Fibroblast of skin of right quadriceps (primary cell): ENCODE measurements at regions not wholly inside any gene's neighbourhood (a gene's known extent, or its start where the extent isn't known, plus 50 kb on each side); places are given as distances from the start of the nearest gene placed in this dataset.
A peak's percentile ranks its signal among the peaks of the same experiment; 100 is the strongest.
"Not testable (repeated sequence)": the region's sequence is repeated elsewhere in the genome, so short reads cannot be mapped to it uniquely, and the experiment has no call there.

Source experiments
- DNase-seq: peaks from one replicate; pipeline ENCODE4 v3.0.0-alpha.2; 2013

DNA sequence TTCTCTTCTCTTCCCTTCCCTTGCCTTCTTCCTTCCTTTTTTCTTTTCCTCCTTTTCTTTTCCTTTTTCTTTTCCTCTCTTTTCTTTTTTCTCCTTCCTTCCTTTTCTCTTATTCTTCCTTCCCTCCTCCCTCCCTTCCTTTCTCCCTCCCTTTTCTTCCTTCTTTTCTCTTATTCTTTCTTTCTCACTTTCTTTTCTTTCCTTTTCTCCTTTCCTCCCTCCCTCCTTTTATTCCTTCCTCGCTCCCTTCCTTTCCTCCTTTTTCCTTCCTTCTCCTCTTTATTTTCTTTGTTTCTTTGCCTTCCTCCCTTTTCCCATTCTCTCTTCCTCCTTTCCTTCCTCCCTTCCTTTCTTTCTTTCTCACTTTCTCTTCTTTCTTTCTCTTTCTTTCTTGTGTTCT, 146.1 kb downstream of the ZNF92 start:
- not testable (repeated sequence) for DNase-seq

DNA sequence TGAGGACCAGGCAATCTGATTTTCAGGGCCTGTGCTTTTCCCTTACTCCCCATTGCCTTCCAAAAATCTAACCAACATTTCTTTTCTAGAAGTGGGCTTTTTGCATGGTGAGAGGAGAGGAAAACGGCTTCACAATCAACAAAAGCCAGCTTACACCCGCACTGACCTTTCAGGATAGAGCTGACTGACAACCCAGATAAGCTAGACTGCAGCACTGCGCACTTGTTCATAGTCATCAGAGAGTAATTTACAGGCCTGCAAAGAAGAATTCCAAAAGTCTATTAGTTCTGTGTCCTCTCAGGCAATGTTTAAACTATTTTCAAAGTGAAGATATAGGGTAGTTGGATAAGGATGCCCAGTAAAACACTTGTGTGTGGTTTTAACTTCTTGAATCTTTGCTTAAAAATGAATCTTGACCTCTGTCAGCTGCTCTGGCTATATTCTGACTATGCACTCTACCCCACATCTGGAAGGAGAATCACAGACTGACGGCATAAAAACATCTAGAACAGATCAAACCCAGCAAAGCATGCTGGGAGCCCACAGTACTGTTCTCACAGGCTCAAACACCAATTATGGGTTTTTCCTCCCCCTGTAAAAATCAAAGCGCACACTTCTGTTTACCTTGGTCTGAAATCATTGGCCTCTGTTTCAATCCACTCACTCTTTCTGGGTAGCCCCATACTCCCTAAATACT, 172.0 kb downstream of the ZNF92 start:
- DNase-seq = not testable (repeated sequence)

DNA sequence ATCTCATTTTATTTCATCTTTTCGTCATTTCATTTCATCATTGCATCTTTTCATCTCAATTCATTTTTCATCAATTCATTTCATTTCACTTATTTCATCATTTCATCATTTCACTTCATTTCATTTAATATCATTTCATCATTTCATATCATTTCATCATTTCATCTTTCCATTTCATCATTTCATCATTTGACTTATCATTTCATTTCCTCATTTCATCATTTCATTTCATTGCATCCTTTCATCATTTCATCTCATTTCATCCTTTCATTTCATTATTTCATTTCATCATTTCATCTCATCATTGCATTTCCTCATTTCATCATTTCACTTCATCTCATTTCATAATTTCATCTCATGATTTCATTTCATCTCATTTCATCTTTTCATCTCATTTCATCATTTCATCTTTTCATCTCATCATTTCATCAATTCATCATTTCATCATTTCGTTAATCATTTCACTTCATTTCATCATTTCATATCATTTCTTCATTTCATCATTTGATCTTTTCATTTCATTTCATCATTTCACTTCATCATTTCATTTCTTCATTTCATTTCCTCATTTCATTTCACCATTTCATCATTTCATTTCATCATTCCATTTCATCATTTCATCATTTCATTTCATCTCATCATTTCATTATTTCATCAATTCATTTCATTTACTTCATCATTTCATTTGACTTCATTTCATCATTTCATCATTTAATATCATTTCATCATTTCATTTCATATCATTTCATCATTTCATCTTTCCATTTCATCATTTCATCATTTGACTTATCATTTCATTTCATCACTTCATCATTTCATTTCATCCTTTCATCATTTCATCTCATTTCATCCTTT, 176.2 kb downstream of the ZNF92 start:
- not testable (repeated sequence) for DNase-seq

DNA sequence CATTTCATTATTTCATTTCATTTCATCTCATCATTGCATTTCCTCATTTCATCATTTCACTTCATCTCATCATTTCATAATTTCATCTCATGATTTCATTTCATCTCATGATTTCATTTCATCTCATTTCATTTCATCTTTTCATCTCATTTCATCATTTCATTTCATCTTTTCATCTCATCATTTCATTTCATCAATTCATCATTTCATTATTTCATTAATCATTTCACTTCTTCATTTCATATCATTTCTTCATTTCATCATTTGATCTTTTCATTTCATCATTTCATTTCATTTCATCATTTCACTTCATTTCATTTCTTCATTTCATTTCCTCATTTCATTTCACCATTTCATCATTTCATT, 176.8 kb downstream of the ZNF92 start:
- not testable (repeated sequence) for DNase-seq

DNA sequence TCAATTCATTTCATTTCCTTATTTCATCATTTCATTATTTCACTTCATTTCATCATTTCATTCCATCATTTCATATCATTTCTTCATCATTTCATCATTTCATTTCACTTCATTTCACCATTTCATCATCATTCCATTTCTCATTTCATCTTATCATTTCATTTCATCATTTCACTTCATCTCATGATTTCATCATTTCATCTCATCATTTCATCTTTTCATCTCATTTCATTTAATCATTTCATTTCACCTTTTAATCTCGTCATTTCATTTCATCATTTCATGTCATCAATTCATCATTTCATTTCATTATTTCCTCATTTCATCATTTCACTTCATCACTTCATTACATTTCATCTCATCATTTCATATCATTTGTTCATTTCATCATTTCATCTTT, 177.4 kb downstream of the ZNF92 start:
- DNase-seq = not testable (repeated sequence)

DNA sequence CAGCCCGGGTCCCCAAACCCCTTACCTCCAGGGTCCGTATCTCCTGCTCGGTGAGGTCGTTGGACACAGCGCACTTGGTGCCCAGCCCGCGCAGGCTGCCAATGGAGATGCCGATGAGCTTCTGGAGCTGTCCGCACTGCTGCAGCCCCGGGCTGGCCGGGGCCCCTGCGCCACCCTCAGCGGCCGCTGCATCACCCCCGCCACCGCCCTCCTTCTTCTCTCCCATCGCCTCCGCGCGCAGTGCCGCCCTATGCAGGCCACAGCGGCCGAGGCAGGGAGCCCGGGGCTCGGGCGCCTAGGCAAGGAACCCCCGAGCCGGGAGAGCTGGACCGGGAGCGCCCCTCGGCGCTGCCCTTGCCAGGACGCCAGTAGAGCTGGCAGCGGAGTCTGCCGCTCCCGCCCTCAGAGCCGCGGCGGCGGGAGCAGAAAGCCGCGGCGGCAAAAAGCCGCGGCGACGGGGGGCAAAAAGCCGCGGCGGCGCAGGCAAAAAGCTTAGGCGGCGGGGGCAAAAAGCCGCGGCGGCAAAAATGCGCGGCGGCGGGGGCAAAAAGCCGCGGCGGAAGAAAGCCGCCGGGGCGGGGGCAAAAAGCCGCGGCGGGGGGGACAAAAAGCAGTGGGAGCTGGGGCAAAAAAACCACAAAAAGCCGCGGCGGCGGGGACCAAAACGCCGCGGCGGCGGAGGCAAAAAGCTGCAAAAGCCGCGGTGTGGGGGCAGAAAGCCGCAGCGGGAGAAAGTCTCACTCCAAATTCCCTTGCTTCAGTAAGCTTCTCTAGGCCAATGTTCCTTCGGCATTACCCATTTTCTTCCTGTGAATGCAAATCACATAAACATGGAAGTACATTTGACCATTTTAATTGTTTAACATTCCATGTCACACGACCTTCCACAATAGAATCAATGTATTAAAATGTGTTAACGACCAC, 181.2 kb downstream of the ZNF92 start:
- not testable (repeated sequence) for DNase-seq

DNA sequence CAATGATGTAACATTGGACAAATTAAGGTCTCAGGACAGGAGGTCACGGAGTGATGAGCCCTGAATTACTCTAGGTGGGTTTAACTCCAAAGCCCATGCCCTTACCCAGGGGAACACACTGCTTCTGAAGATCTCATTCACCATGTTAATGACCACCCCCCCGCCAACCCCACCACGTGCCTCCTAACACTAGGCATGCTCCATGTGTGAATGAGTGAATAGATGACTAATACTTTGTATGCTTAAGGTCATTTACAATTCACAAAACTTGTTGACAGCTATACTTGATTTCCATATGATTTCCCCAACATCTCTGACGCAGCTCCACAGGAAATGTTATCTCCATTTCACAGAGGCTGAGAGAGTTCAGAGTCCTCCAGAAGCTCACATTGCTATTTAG, 184.9 kb downstream of the ZNF92 start:
- peak; percentile 23 for DNase-seq

DNA sequence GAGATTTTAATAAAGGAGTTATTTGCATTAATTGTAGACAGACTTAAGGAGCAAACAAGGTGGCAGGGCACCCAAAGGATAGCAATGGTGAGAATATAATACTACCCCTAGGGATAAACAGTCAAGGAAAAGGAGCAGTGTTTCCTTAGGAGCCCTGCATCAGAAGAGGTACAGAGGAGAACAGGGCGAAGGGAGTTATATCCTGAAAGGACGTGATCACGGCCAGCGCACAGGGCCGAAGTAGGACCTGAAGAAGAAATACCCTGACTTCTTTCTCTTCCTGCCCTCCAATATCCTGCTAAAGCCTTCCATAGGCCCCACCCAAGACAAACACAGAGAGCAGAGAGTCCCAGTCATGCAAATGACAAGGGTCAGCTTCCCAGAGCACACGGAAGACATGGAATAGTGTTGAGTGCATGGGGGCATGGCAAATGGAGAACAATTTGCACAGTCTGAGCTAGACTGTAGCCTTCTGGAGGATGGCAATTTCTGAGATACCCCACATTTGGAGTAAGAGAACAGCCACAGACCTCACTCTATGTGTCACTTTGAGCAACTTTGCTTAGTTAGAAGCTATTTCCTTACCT, 188.2 kb downstream of the ZNF92 start:
- DNase-seq = not testable (repeated sequence)

DNA sequence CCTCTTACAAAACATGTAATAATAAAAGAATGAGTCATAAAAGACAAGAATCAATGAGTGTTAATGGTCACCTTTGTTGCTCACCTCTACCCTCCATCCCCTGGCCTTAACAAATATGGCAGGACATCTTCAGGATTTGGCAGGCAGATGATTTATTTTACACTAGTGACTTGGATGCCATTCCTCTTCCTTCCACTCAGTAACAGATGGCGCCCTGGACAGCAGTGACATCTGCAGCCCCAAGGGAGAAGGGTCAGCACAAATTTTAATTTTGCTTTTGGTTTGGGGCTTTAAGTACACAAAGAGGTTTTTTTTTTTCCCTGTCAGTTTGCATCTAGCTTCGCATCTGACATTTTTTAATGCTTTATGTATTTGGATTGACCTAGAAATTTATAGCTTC, 188.9 kb downstream of the ZNF92 start:
- not testable (repeated sequence) for DNase-seq

DNA sequence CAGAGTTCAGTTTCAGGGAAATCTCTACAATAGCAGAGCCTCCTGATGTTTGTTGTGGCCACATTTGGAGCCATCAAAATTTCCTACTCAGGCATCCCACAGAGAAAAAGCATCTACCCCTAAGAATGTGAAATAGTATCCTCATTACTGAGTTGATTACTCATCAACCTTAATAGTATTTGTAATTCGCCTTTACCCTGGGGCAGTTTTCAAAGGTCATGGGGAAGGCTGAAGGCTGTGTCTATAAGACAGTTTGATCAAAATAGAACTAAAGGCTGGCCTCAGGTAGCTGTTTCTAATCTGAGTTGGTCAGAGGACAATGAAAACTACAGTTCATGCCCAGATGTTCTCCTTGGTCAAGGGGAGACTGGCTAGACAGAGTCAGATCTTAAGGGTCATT, 189.7 kb downstream of the ZNF92 start:
- DNase-seq = not testable (repeated sequence)

DNA sequence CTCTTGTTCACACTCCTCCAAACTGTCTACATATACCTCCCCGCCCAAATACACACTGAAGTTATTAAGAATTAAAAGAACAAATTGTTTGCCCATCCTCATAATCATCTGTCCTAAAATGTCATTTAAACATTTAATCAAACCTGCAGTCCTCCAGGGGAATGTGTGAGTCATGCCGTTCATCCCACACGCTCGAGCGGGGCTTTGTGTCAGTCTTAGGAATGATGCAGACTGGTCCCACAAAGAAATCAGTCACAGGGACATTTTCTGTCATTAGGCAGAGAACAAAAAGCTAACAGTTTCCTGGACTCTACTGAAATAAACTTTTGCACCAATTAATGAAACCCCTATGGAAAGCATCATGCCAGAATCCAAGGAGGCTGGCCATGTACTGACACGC, 194.6 kb downstream of the ZNF92 start:
- DNase-seq = not testable (repeated sequence)

DNA sequence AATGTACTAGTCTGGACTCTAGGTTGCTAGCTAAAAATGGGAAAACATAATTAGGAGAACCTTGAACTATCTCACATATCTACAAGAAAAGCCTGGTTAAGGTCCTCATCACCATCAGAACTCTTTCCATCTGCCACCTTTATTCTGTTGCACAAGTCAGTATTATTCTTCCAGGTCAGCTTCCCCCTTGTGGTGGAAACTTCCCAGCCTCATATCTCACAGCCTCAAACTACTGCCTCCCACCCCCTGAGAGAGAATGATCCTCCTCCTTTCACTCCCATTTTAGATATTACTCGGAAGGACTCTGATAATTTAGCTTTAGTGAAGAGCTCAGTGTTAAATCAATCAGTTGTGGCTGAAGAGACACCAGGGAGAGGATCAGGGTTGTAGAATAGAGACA, 197.3 kb downstream of the ZNF92 start:
- DNase-seq = not testable (repeated sequence)

DNA sequence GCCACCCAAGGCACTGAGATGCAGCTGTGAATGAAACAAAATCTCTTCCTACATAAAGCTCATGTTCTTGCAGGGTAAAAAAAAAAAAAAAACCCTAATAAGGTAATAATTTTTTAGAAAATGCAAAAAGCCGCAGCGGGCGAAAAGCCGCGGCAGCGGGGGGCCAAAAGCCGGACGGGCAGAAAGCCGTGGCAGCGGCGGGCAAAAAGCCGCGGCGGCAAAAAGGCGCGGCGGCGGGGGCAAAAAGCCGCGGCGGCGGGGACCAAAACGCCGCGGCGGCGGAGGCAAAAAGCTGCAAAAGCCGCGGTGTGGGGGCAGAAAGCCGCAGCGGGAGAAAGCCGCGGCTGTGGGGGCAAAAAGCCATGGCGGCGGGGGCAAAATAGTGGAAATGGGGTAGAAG, 198.9 kb downstream of the ZNF92 start:
- not testable (repeated sequence) for DNase-seq

DNA sequence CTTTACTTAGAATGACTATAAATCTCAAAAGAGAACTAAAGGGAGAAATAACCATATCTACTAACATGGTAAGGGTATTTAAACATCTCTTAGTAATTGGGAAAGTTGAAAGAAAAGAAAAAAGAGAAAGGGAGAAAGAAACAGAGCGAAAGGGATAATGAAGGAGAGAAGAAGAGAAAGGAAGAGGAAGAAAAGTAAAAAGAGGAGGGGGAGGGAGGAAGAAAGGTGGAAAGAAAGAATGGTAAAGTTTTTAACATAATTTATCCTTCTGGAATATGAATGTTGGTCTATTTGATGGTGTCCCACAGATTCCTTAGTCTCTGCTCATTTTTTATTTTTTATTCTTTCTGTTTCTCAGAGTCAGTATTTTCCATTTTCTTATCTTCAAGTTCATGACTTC, 202.7 kb downstream of the ZNF92 start:
- DNase-seq = not testable (repeated sequence)

DNA sequence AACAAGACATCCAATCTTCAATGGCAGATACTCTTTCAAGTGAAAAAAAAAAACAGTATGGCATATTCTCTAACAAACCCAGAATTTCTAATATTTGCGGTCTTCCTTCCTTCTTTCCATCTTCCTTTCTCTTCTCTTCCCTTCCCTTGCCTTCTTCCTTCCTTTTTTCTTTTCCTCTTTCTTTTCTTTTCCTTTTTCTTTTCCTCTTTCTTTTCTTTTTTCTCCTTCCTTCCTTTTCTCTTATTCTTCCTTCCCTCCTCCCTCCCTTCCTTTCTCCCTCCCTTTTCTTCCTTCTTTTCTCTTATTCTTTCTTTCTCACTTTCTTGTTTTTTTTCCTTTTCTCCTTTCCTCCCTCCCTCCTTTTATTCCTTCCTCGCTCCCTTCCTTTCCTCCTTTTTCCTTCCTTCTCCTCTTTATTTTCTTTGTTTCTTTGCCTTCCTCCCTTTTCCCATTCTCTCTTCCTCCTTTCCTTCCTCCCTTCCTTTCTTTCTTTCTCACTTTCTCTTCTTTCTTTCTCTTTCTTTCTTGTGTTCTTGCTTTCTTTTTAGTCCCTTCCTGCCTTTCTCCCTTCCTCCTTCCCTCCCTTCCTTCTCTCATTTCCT, 209.0 kb downstream of the ZNF92 start:
- DNase-seq = not testable (repeated sequence)

DNA sequence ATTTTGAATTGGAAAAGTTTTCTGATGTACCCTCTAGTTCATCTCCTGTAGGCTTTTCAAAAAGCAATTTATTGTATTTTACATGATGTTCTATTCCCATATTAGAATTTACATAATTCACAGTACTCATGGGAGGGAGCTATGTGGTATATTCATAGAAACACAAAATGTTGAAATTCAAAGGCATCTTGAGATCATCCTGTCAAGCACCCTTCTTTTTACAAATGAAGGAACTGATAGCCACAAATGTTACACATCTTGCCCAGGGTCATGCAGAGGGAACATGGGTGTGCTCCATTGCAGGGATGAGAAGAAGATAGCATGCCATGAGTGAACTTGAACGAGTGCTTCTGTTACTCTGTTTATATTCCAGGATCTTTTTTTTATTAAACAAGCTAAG, 228.8 kb downstream of the ZNF92 start:
- DNase-seq = not testable (repeated sequence)

DNA sequence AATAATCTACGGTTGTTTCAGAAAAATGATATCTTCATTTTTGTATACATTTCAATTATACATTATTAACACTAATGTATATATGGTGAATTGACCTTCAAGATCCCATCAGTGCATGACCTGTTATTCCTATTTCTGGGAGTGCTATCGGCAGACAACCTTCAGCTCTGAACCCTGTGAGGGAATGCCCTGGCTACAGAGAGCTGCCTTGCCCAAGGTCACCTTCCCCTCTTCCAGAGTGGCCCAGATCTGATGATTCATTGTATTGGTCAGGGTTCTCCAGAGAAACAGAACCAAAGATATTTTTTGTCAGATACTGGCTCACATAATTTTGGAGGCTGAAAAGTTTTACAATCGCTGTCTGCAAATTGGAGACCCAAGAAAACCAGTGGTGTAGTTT, 235.5 kb downstream of the ZNF92 start:
- DNase-seq = no peak

DNA sequence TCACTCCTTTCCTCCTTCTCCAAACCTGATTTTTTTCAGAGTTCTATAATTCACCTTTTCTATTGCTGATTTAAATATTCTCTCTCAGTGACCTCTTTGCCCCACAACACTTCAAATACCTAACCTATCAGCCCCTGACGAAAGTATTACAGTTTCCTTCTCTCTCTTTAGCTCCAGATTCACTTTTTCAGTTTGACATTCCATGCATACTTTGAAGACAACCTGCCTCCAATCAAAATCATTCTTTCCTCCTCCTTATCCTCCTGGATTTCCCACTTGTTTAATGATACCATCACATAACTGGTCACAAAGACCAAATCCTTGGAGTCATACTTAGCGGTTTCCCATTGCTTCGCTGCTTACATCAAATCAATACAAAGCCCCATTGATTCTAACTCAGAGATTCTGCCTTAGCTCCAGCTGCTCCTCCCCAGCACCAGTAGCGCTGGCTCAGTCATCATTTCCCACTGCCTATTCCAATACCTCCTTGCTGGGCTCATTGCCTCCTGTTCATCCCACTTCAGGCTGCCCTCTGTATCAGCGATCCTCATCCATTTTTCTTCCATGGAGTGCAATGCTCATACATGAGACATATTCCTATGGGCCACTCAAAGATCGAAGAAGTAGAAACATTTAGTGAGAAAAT, 240.1 kb downstream of the ZNF92 start:
- DNase-seq = not testable (repeated sequence)

DNA sequence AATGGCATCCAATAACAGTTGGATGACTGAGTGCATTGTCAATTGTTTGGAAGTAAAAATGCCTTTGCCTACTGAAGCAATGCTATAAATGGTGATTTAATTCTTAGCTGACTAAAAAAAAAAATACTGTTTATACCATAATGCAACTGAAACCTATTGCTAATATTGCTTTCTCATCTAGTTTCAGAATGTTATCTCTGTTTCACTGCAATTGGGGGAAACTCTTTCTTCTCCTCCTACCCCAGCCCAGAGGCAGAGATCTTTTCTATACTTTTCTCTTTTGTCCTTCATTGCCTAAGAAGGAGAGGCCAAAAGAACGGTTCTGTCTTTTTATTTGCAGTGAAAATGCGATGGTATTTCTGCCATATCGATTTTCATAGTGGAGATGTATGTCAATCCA, 242.5 kb downstream of the ZNF92 start:
- not testable (repeated sequence) for DNase-seq

DNA sequence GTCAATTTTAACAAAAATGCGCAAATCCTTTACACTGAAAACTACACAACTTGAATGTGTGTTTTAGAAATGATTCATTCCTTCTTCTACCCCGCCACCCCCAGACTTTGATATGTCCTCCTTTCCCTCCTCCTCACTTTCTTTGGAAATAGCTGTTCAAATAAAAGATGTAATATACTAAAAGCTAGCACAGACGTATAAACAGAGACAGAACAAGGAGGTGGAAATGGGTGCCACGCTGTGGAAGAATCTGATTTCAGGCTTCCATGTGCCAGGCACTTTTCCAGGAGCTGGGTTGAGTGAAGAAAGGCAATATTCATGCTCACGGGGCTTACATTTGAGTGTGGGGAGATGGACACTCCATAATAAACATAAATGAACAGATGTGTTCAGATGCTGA, 246.6 kb downstream of the ZNF92 start:
- DNase-seq = not testable (repeated sequence)

DNA sequence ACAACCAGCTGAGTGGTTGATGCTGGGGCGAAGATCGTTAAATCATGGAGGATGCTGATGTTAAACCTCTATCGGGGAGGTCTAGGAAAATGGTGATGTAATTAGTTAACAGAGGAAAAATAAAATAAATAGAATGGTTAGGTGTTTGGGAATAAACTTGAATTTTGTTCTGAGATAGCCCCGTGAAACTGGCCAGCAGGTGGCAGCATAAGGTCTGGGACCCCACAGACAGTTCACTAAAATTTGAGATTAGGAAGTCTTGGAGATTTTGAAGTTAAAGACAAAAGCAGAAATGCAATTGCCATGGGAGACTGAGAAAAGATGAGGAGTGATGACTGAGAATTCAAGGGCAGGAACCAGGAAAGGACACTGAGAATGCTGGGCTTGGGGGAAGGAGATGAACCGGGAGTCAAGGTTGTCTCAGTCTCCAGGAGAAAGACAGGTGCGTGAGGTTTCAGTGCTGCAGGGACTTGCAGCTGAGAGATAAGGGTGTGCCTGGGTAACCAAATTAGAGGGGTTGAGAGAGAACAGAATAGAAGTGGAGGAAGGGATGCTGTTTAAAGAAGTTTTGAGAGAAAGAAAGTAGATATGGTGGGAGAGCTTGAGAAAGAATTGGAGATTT, 248.0 kb downstream of the ZNF92 start:
- DNase-seq = peak; percentile 0
